DMS 273 treated with DMSO at 0.1 percent for 48 hours (cell line): ENCODE measurements at regions not wholly inside any gene's neighbourhood (a gene's known extent, or its start where the extent isn't known, plus 50 kb on each side); places are given as distances from the start of the nearest gene placed in this dataset.

Source experiments
- DNase-seq: peaks from one replicate; lab custom pipeline; 2025; lab: John Stamatoyannopoulos, UW

DNA sequence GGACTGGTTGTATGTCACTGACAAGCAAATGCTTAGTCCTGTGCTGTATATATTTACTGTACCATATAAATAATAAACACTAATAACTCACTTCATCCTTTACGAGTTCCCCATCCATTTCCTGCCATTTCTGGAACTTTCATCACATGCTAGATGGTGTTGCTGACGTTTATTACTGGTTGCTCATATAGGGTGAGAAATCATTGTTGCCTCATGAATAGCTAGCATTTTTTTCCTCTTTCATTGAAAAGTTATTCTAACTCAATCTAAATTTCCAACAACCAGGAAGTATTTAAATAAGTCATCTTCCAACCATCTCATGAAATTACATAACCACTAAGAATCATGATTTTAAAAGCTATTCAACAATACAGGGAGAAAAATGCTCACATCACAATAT is 88.6 kb upstream of the RCN1 start:
- no peak for DNase-seq

DNA sequence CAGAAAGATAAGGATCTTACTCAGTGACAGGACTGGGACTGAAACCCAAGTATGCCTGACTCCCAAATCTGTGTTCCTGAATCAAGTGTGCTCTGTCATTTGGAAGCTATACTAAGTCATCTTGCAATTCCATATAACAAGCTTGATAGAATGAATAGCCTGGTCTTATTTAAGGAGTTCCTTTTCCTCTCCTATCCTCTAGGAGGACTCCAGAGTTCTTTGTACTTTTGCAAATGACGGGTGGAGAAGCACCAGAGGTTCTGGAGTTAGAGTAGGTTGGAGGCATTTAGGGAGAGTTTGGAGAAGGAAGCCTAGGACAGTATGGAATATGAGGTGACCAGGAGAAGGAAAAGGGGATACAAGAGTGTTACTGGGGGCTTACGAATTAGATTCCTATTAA is 92.9 kb upstream of the RCN1 start:
- DNase-seq = no peak

DNA sequence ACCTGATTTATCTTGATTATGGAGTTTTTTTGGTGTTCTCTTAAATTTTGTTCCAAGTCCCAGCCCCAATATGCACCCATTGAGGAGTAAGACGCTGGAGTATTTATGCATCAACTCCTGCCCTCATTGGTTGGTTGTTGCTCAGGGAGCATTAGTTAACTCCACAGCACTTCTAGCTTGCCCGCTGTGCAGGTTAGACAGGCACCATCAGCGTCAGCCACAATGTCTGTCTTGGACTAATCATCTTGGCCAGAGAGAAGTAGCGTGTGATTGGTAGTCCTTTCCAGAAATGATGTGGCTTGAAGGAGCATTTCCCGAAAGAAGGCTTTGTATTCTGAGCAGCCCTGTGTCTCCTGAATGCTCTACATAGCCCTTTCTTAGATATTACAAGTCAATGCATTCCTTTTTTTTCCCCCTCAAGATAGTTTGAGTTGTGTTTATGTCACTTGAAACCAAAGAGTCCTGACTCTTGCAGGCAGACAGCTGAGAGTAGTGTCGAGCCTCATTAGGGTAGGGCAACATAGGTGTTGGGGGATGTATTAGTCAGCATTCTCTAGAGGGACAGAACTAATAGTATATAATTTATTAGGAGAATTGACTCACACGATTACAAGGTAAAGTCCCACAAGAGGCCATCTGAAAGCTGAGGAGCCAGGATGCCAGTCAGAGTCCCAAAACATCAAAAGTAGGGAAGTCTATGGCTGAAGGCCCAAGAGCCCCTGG is 94.6 kb upstream of the RCN1 start:
- DNase-seq = no peak

DNA sequence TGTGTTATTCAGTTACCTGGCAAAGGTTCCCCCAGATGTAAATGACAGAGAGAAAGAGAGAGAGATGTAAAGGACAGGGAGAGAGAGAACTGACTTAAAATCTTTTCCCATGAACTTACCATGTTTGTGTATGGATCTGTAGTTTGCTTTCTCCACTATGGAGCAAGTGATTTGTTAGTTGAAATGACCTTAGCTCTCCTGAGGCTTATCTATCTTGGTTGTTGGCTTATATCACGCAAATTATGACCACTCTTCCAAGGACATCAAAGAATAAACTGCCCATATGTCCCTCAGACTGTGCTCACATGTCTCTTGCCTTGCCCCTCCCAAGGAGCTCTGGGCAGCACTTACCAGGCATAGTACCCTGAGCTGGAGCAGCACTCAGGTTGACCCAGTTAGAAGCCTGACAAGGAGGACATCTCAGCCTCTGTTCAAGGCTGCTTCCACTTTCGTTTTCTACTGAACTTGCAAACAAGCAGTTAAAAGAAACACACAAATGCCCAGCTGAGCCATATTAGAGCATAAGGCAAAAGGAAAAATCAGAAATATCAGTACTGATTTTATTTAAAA is 95.3 kb upstream of the RCN1 start:
- peak; percentile 33 for DNase-seq

DNA sequence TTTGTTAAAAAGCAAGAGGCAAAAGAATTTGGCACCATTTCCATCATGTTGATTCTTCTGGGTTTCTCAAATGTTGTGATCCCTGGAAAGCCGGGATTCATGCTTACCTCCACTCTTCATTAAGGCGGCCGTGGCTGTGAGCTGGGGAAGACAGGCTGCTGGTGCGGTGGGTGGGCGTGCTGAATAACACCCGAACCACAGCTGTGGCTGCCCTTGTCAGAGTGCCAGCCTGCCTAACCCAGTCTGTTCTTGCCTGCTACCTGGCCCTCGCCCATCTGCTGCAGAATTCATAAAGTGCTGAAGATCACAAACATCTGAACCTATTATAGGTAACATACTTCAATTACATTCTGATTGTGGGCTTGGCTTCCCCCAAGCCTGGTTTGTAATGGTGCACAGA is 95.8 kb upstream of the RCN1 start:
- peak; percentile 66 for DNase-seq

DNA sequence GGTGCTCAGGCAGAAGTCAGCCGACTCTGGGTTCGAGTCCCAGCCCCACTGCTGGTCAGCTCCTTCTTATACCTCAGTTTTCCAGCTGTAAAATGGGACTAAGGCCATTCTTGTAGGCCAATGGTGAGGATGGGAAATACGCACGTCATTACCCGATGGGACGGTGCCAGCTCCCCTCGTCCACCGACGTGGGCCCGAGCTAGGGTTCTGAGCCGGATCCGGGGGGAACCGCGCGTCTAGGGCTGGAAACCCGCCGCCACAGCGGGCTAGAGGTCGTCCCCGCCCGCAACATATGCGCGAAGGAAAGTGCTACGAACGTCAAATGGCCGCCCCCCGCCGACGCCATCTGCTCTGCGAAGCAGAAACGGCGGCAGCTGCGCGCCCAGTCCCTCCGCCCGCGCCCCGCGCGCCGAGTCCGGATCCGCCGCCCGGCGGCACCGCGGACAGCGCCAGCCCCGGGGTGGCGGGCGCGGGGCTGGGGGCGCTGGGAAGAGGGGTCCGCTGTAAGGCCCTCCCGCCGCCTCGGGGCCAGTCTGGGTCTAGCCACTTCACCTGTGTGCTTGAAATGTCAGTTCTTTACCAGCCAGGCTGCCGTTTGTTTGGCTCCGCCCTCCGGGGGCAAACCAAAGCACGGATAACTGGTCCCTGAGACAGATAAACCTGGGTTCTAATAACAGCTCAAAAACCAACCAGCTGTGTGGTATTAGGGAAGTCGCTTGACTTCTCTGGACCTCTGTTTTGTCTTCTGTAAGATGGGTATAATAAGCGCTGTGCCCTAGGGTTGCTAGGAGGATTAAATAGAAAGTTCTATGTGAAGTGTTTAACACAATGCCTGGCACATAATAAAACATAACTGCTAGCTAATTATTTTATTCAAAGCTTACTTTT is 103.5 kb upstream of the RCN1 start:
- DNase-seq = peak; percentile 16

DNA sequence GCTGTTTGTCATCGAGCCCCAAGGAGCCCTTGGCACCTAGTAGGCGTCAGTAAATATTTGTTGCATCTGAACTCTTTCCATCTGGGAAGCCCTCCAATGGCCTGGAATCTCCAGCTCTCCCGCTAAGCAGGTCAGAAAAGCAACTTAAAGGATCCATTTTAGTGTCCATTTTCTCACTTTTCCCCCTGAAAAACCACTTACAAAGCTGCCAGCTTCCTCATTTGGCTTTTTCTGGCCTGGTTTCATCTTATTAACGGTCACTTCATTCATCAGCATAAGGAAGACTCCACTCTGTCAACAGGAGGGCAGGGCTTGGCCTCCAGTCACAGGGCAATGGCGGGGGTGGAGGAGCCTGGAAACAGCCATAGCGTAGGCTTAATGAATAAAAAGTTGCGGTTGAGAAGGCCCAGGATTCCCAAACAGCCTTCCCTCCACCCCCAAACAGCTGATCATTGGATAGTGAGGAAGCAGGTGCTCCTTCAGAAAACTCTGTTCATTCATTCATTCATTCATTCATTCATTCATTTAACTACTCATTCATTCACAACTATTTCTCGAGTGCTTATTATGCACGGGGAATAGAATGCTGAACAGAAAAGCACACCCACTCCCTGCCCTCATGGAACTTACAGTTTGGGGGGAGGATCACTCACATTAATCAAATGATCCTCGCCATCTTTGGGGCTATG is 104.5 kb upstream of the RCN1 start:
- DNase-seq = no peak

DNA sequence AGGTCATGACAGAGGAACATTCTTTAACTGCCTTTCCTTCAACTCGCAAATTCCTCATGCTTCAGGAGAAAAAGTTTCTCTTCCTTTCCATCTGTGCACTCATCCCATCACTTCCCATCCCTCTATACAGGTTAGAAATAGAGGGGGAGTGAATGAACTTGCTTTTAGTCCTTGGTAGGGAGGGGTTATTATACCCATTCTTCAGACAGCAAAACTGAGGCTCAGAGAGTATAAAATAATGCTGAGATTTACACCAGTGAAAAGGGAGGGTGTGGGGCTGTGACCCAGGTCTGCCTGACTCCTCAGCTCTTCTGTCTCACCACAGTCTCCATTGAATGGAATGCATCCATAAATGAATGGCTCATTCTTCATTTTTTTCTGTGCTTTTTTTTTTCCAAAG is 109.4 kb upstream of the RCN1 start:
- DNase-seq = no peak

DNA sequence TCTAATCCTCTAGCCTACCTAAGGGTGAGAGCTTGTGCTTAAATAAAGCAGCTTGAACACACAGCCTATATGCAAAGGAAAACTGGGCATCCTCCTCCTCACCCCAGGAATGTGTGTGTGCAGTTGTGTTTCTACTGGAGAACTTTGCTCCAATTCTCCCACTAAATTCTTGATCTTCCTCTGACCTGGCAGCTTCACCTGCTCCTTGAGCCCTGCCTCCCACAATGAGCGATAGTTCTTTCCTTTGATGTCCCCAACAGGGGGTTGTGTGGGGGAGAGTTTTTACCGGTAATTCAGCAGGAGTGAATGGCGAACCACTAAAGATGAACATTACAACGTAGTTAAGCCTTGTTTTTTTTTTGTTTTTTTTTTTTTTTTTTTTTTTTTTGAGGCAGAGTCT is 113.5 kb upstream of the RCN1 start:
- DNase-seq = no peak

DNA sequence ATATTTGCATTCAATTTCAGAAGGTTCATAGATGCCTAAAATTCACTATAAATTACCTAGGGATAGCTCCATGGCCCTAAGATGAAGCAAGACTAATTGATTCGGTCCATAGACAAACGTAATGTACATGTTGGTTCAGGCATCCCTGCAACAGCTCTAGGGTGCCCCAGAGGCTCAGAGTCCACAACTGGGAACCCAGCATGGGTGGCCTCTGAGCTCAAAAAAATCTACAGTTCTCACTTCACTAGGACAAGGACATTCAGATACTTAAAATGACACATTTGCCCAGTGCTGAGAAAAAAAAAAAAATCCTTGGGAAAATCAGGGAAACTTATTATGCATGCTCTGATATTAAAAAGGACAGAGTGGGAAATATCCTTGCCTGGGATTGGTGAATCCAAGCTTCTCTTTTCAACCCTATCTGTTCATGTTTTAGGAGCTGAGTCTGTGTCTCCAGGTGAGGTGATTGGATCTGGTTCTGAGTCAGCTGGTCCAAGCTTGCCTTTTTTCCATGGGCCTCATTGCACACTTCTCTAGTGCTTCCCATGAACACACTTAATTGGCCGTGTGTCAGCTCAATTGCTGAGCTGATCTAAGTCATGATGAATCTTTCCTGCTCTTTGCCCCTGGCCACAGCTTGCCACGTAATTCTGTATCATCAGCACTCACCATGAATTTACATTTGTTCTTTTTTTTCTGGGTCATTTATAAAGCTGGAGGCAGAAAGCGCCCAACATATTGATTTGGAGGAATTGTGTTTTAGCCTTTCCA is 116.3 kb upstream of the RCN1 start:
- no peak for DNase-seq

DNA sequence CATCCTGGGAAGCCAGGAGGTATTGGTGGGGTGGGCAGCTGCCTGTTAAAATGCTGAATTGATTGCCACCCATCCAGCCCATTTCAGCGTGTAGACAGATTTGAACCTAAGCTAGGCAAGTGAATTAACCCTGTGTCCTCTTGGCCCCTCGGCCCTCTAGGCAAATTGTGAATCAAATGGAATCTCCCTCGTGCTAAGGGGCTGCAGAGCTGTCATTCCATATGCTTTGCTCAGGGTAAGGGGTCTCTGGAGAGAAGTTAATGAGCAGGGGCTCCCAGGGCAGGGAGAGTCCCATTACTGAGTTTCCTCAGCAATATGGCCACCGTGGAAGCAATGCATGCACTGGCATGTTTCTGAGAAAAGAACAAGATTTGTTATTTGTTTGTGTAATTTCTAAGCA is 117.7 kb upstream of the RCN1 start:
- no peak for DNase-seq

DNA sequence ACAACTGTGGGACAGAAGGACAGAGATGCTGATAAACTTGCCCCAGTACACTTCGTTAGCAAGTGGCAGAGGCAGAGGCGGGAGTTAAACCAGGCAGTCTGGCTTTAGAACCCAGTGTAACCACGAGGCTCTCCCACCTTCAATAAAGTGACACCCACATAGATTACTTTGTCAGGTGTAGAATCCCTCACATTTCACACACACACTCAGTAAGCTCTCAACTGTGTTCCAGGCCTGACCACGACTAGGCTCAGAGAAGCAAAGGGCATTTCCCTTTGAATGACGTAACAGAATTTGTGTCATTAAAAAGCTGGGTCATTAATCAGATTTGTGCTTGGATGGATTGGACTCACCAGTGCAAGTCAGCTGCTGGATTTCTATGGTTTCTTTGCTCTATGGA is 118.3 kb upstream of the RCN1 start:
- no peak for DNase-seq

DNA sequence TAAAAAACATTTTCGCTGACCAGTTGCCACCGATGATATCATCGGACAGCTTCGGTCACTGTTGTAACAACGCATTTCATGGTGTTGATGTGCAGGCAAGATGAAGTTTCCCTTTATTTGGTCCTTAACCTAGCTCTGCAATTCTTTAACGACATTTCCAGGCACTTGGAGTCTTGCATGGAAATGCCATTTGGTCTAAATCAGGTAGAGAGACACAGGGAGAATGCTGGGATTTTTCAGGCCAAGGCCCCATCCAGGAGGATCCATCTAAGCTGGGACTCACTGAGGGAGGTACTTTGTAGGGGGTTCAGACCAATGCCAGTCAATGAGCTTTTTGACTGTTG is 121.5 kb upstream of the RCN1 start:
- no peak for DNase-seq

DNA sequence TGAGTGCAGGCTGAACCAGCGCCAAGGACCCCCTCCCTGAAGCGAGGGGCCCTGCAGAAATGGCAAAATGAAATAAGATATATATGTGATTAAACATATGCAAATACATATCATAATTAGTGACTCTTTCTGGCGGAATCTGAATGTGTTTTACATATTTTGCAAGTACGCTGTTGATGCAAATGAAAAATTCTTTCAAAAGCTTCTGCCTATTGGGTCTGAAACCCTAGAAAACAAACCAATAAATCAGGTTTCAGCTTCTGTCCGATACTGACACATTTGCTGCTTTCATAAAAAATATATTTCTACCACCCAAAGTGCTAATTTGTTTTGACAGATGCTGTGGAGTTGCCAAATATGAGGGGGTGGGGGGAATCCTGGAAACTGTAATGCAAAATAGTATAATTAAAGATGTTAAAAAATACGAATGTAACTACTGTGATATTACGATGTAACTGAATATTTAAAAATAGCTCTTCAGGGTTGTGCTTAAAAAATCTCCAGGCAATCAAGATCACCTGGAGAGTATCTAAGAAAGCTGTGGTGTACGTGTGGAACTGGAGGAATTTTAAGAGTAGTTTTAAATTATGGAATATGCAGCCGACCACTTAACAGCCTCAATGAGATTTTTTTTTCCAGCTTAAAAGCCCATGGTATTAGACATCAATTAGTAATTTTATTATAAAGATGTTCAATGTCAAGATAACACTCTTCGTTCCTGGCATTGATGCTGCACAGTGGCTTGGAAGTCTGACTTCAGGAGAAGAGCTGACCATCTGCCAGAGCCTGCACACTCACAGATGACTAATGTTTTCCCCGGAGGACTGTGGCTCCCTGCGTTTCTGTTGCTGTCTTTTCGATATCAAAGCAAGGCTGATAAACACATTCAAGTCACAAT is 122.2 kb upstream of the RCN1 start:
- peak; percentile 53 for DNase-seq

DNA sequence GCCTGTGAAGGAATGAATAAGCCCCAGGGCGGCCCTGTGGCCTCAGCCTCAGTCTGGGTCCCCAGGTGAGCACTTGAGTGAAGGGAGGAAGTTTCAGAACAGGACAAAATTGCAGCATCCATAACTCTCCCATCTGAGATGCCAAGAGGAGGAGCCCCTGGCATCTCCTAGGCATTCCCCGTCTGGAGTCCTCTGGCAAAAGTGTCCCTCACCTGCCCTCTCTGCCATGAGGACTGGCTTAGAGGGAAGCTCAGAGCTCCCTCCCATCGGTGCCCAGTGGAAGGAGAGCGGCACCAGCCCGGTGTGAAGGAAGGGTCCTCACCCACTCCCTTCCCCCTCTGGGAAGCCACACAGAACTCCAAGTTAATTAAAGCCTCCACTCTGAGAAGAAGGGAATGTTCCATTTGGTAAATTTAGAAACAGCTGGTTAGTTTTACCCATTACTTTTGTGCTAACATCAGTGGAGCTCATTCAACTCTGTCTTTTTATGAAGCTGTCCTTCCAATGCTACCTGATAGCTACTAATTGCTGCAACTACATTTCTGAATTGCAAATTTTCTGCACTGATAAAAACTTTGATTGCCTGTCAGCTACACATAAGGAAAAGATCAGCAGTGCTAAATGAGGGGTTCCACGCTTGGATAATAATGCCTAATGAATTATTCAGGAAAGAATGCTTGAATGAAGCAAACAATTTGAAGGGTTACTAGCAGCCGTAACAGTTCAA is 123.3 kb upstream of the RCN1 start:
- no peak for DNase-seq

DNA sequence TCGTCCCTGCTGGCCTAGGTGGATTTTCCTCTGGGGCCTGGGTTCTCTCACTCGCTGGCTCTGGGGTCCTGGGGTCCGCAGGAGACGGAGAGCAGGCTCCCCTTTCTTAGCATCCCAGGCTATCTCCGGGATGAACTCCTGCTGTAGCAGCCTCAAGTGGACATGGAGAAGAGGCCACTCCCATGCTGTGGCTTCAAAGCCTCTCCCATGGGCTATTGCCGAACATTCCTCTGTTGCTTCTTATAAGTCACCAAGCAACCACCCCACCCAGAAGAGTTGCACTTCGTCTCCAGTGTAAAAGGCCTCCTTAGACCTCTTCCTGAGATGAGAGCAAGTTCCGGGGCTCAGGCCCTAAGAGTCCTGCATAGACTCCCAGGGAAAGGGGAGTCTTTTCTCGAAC is 124.0 kb upstream of the RCN1 start:
- DNase-seq = no peak

DNA sequence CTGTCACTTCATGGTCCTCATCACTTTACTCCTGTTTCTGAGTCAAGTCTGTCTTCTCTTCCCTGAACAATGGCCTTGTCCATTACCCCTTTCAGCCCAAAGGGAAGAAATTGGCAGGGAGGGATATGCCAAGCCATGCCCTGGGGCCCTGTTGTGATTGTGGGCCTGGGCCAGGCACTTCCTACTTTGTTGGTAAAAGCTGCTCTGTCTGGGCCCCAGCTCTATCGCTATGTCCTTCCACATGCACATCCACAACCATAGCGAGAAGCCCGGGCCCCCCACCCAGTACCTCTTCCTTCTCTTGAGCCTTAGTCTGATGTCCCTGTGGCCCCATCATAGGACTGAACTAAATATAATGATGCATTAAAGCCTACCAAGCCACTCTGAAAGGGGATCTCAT is 126.7 kb upstream of the RCN1 start:
- DNase-seq = no peak

DNA sequence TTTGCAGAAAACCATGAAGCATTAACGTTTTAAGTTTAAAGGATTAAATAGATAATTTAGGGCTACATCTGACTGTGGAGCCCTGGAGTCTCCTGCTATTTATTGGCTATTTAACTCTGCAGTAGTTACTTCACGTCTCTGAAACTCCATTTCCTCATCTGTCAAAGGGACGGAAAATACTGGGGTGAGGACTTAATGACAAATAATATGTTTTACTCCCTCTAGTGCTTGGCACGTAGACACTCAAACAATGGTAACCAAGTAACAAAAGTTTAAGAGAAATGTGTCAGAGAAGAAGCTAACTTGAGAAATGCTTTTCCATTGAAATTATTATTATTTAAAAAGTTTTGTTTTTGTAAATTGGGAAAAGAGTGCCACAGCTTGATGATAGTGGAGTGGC is 130.7 kb upstream of the RCN1 start:
- no peak for DNase-seq

DNA sequence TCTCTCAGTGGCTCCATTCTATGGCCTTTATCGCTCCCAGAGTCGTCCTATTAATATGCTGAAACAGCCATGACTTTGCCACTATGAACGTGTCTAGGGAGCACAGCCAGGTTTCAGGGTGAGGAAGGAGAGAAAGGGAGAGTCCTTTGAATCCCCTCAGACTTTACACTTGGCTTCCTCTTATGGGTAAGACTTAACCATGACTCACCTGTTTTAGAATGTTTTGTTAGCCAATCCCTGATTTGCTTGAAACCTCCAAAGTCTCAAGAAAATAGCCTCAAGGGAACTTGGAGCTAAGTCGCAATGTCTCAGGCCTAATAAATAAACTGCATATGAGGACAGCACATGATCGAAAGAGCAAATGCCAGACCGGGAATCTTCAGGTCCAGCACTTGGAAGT is 131.2 kb upstream of the RCN1 start:
- no peak for DNase-seq

DNA sequence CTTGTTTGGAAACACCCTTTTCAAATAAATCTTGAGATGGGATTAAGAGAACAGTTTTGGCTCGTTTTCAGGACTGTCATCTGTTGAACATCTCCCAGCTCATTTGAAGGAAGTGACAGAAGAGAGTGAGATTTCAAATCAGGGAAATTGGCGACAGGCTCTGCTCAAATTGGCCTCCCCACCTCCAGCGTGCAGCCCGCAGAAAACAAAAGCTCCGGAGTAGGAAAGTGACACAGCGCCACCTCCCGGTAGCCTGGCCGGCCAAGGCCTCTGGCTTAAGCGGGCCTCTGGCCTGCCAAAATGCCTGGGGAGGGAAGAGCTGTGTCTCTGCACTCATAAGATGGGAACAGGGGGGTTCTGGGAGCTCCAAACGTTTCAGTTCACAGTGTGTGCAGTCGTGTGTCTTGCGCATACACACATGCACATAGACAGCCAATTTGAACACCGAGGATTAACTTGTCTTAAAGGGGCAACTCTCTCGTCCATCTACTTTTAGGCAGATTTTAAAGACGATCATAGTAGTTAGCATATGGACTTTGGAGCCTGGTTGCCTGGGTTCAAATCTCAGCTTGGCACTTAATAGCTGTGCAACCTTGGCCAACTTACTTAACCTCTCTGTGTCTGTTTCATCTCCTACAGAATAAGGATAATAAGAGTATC is 132.7 kb upstream of the RCN1 start:
- no peak for DNase-seq
